GM12891 (cell line): ENCODE measurements at regions not wholly inside any gene's neighbourhood (a gene's known extent, or its start where the extent isn't known, plus 50 kb on each side); places are given as distances from the start of the nearest gene placed in this dataset.
A peak's percentile ranks its signal among the peaks of the same experiment; 100 is the strongest.
"Not testable (repeated sequence)": the region's sequence is repeated elsewhere in the genome, so short reads cannot be mapped to it uniquely, and the experiment has no call there.

Experiments
- DNase-seq: peaks from one replicate; pipeline ENCODE4 v3.0.0; 2011; ENCODE audit warnings: low spot score; ENCODE audit not compliant: insufficient read length
- FAIRE-seq: peaks from 2 replicates; lab custom pipeline; 2011; peaks lifted over from hg19 to GRCh38; lab: Jason Lieb, UNC
- POU2F2 ChIP-seq: IDR thresholded peaks from 2 replicates; pipeline ENCODE4 v1.6.1; 2011; ENCODE audit warnings: low read depth, mild to moderate bottlenecking, control low read depth, low read length, moderate library complexity

GRCh38 chr2:89245478-89245877 is 554.0 kb downstream of the RPIA start:
- not testable (repeated sequence) for FAIRE-seq, DNase-seq
- TF ChIP-seq POU2F2 = peak; percentile 84; the same call in 1 of the 2 replicates

DNA sequence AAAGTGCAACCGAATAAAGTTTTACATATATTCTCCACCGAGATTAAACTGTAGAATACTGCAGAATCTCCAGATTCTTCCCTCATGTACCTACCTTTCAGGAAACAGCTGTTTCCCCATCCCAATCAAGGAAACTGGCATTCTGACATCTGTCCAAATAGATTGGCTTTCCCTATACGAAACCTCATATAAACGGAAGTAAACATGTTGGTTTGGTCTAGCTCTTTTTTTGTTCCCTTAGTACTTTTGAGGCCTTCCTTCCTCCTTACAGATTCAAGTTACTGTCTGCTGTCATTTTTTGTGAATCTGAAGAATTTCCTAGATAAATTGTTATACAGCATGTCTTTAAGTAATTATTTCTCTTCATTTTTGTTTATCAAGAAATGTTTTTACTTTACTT is 554.6 kb downstream of the RPIA start:
- not testable (repeated sequence) for FAIRE-seq, DNase-seq

DNA sequence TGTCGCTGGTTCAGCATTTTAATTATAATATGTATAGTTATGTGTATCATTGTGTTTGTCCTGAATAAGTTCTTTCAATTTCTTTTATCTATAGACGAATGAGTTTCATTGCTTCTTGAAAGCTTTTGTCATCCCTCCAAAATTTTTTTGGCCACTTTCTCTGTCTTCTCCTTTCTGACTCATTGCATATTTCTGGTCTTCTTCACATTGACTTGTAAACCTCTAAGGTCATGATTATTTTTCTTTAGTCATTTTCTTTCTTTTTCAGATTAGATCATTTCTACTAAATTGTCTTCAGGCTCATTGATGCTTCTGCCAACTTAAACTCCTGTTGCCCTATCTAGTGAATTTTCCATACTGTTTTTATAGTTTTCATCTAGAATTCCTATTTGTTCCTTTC is 555.1 kb downstream of the RPIA start:
- not testable (repeated sequence) for DNase-seq, FAIRE-seq

DNA sequence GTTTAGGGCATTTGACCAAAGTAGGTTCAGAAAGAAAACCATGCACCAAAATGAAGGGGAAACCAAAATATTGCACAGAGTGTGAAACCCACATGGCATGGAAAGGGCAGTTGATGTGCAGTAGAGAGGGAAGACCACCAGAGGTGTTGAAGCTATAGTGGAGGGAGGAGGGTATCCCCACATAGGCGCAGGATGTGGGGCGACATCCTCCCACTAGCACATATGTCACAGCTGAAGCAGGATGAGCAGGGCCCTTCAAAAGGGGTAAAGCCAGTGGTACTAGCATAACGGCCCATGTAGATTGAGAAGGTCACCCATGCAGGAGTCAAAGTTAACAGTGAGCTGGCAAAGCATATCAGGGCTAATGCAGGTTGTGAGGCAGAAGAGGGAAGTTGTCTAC is 563.5 kb downstream of the RPIA start:
- FAIRE-seq, DNase-seq: not testable (repeated sequence)

DNA sequence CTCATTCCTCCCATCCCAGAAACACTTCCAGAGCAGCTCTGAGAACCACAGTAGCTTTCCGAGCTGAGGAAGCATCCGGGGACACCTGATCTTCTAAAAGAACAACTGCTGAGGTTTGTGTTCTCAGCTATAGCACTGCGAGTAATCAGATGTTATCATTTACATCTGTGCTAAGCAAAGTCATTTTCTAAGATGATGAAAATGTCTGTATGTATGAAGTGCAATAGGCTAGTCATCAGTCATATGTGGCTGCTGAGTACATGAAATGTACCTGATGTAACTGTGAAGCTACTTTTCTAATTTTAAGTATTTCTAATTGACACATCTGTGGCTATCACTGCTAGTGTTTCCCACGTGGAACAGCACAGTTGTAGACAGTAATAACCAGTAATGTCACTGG is 582.0 kb downstream of the RPIA start:
- peak; percentile 56 for FAIRE-seq
- not testable (repeated sequence) for DNase-seq

GRCh38 chr2:89280536-89280935 is 589.1 kb downstream of the RPIA start:
- DNase-seq, FAIRE-seq: not testable (repeated sequence)

DNA sequence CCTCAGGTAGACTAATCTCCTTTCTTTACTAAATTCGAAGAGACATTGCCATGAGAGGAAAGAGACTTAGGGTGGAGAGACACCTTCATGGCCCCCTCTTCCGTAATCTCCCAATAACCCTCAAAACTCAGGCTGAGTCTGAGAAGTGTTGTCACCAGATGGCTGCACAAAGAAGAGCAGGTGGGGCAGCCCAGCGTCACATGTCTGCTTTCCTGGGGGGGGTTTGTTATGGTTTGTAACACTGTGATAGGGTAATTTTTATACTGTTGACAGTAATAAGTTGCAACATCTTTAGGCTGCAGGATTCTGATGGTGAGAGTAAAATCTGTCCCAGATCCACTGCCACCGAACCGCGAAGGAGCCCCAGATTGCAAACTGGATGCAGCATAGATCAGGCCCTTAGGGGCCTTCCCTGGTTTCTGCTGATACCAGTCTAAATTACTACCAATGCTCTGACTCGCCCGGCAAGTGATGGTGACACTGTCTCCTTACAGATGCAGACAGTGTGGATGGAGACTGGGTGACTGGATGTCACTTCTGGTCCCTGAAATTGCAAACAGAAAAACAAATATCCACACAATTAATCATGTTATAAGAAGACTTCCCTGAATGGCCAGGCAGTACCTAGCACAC is 595.1 kb downstream of the RPIA start:
- peak; percentile 47 for FAIRE-seq
- not testable (repeated sequence) for DNase-seq

DNA sequence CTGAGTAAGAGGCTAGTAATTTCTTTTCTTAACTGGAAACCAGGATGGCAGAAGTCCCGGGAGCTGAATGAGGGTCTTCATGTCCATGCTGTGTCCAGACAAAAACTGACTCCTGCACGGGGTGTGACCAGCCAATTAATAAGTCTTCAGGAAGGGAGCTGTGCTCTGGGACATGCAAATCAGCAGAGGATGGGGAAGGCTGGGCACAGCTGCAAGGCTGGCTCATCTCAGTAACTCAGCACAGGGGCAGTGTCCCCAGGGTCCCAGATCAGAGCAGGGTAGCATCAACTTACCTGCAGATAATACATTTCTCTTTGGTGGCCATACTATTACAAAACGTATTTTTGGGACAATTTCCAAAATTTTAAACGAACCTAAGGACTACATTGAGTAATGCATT is 595.6 kb downstream of the RPIA start:
- not testable (repeated sequence) for DNase-seq, FAIRE-seq

GRCh38 chr2:89291717-89292298 is 600.3 kb downstream of the RPIA start:
- not testable (repeated sequence) for DNase-seq
- peak; percentile 65 for FAIRE-seq

DNA sequence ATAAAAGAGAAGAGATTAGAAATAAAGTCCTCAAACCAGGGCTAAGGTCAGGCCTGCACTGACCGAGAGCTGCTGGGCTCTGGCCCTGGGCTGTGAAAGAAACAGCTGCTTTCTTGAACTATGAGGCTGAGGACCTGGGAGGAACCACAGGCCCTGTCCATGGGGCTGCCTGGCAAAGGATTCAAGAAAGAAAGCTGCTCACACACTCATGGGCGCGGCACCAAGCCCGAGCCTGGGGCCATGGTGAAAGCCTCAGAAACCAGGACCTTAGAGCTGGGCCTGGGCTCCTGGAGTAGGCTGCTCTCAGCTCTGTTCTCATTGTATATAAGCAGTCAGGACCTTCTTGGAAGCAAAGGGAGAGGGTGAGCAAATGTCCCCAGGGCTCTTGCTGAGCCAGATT is 601.9 kb downstream of the RPIA start:
- not testable (repeated sequence) for FAIRE-seq, DNase-seq

GRCh38 chr2:89294335-89294734 is 602.9 kb downstream of the RPIA start:
- FAIRE-seq, DNase-seq: not testable (repeated sequence)

GRCh38 chr2:89296820-89297398 is 605.4 kb downstream of the RPIA start:
- not testable (repeated sequence) for DNase-seq
- FAIRE-seq = peak; percentile 43

DNA sequence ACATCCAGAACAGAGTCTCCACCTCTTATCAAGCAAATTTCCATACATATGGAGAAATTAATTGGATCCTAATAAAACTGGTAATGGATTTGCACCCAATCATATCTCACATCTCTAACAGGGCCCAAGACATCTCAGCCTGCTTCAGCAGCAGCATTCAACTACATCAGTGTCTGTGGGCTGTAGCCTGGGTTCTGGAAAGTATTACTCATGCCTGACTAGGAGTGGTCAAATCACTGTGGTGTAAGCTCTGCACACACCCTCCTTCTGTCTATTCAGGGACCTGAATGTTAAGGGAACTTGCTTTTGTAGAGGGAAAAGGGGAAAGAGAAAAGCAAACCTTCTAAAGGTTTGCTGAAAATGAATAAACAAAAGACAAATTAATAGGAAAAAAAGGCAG is 607.7 kb downstream of the RPIA start:
- not testable (repeated sequence) for DNase-seq, FAIRE-seq

GRCh38 chr2:89305623-89306022 is 614.1 kb downstream of the RPIA start:
- not testable (repeated sequence) for FAIRE-seq, DNase-seq

GRCh38 chr2:89306869-89307637 is 615.6 kb downstream of the RPIA start:
- peak; percentile 5 for FAIRE-seq
- DNase-seq = not testable (repeated sequence)

- not testable (repeated sequence) for FAIRE-seq, DNase-seq
Measured at GRCh38 chr2:89318990-89319389, 627.5 kb downstream of the RPIA start.

GRCh38 chr2:89325894-89326293 is 634.4 kb downstream of the RPIA start:
- not testable (repeated sequence) for DNase-seq, FAIRE-seq

- DNase-seq, FAIRE-seq: not testable (repeated sequence)
Measured at GRCh38 chr2:89326455-89326854, 635.0 kb downstream of the RPIA start.

DNA sequence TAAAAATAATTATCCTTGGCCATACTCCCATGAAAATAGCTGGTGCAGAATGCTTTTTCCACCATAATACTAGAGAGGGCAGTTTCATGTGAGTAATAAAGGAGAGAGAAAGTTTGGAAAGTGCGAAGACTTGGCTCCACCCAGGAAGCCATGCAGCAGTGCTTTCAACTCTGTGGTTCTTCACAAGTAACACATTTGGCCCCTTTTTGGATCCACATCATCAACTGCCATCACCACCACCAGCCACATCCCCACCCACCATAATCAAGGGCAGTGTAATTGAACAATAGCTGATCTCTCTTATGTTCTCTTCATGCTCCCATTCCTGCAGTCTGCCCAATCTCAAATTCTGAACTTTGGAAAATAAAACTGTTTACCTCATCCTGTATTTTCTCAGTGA is 637.3 kb downstream of the RPIA start:
- FAIRE-seq, DNase-seq: not testable (repeated sequence)
